ENCODE measurements at regions not wholly inside any gene's neighbourhood (a gene's known extent, or its start where the extent isn't known, plus 50 kb on each side); places are given as distances from the start of the nearest gene placed in this dataset.

- TF ChIP-seq CTCF (IDR thresholded peaks at IDR 0.05): no peak
- no peak for ATAC-seq
- intact Hi-C loops (cut with DNase I, micrococcal nuclease): no loop called here
- Histone ChIP-seq H3K4me3 (no peak overlapping the region), H3K36me3 (ENCODE audit: low read depth) (no peaks in the 10 kb centered on the region), H3K4me1 (ENCODE audit: low read depth) (no peaks in the 10 kb centered on the region), H3K9me3 (no peaks in the 10 kb centered on the region)
- DNase-seq: no peak
Observed at GRCh38 chr11:32171445-32171844, 80.6 kb downstream of the RCN1 start.

- intact Hi-C loops (cut with DNase I, micrococcal nuclease): no loop called here
- Histone ChIP-seq H3K36me3 (ENCODE audit: low read depth) (no peaks in the 10 kb centered on the region), H3K9me3 (no peaks in the 10 kb centered on the region), H3K4me1 (ENCODE audit: low read depth) (no peaks in the 10 kb centered on the region), H3K4me3 (no peak overlapping the region)
- TF ChIP-seq CTCF (IDR thresholded peaks at IDR 0.05): no peak
- no peak for DNase-seq
- no peak for ATAC-seq
Observed at GRCh38 chr11:32172041-32172847, 81.4 kb downstream of the RCN1 start.

DNA sequence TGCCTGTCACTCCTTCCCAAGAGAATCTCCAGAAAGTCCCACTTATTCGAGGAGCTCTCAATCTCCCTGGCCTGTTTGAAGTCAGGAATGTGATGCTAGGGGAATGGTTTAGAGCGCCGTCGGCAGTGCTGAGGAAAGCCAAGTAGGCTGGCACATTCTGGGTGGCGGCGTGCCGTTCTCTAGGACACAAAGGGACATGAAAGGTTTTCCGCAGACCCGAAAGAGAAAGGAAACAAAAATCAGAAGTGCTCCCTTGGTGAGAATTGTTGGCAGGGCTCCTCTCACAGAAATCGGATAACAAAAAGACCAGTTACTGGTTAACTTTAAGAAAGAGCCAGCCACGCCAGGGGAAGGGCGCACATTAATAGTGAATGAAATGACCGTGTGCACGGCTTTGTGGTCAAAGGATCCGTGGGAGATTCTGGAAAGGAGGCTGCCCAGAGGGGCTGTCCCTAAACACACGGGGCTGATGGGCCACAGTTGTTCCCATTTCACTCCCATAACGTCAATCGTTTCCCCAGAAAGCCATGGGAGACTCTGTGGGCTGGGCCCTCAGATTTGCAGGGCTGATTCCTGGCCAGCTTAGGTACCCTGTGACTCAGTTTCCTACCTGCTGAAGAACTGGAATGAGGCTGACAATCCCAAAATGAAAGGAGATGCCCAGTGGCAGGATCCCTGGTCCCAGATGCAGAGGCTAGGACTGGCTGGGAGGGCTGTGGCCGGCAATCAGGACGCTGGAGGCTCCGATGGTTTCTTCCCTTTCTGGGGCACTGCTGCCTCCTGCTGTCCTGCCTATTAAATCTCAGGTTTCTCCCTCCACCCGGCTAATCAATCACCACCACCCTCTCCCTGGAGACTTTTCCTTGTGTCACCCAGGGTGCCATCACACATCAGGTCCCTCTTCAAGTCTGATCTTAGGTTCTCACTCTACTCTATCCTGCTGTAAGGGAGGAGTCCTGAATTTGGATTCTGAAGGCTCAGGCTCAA is 82.3 kb downstream of the RCN1 start:
- H3K4me1 ChIP-seq (ENCODE audit: low read depth): no peaks in the 10 kb centered on the region
- no peaks in the 10 kb centered on the region for H3K9me3 ChIP-seq
- no peak for TF ChIP-seq CTCF (IDR thresholded peaks at IDR 0.05)
- no peak overlapping the region for H3K4me3 ChIP-seq
- peak; percentile 83 for ATAC-seq
- peak in 2 of 3 donors; percentile 64 to 66 for DNase-seq
- intact Hi-C loops (cut with DNase I, micrococcal nuclease): no loop called here
- H3K36me3 ChIP-seq (ENCODE audit: low read depth): no peaks in the 10 kb centered on the region

GRCh38 chr11:32173977-32174376 is 83.1 kb downstream of the RCN1 start:
- H3K4me1 ChIP-seq (ENCODE audit: low read depth): no peaks in the 10 kb centered on the region
- H3K4me3 ChIP-seq: no peak overlapping the region
- intact Hi-C loops (cut with DNase I, micrococcal nuclease): no loop called here
- DNase-seq (no peak), ATAC-seq (no peak)
- no peaks in the 10 kb centered on the region for H3K9me3 ChIP-seq
- H3K36me3 ChIP-seq (ENCODE audit: low read depth): no peaks in the 10 kb centered on the region
- TF ChIP-seq CTCF (IDR thresholded peaks at IDR 0.05): no peak

DNA sequence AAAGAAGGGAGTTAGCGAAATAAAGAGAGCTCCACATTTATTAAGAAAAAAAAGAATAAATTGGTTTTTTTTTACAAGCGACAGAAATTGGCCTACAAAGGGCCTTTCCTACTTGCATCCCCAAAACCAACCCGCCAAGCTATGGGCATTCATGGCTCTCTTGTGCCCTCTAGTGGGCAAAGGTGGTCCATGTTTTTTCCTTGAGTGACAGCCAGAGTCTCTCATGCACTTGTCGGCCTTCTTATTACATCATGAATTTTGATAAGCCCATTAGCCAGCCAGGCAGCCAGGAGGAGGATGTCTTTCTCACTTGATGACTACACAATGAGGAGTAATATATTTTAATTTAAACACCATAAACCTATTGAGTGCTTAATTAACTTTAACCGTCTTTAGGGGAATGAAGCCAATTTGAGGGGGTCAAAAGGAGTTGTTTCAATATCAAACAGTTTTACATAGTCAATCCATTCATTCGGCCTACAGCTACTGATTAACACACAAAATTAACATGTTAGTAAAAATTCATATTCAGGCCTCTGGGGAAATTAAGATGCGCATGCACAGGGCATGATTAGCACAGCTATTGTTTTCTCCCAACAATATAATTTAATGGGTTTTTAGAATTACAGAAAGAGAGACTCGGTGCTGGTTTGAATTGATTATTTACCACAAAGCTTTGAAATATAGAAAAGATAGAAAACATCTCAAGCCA is 85.5 kb downstream of the RCN1 start:
- no peaks in the 10 kb centered on the region for H3K4me1 ChIP-seq (ENCODE audit: low read depth)
- peak; percentile 76 for TF ChIP-seq CTCF (IDR thresholded peaks at IDR 0.05)
- no peak overlapping the region for H3K4me3 ChIP-seq
- intact Hi-C loops (cut with DNase I, micrococcal nuclease): loop anchor here (2.0 to 5.0 kb wide), 2 partner anchors 124 kb away; no protein-coding TSS in a partner anchor
- H3K36me3 ChIP-seq (ENCODE audit: low read depth): no peaks in the 10 kb centered on the region
- H3K9me3 ChIP-seq: no peaks in the 10 kb centered on the region
- DNase-seq: peak in 2 of 3 donors; percentile 54 to 91
- peak; percentile 81 for ATAC-seq

Data from mucosa of descending colon (tissue), 3 donors.